Naive thymus-derived CD4-positive, alpha-beta T cell (primary cell): ENCODE measurements at regions not wholly inside any gene's neighbourhood (a gene's known extent, or its start where the extent isn't known, plus 50 kb on each side); places are given as distances from the start of the nearest gene placed in this dataset.

Experiments
- ATAC-seq: fragments of 150-1000 bp; cut with Tn5 transposase; 2 replicates; pipeline ENCODE4 v1.10.0; 2021; ENCODE audit warnings: mild to moderate bottlenecking, moderate library complexity
- CTCF ChIA-PET: fragments of 350-600 bp; sonication (Branson Sonifier 250); formaldehyde crosslinking; loops from one replicate; lab custom pipeline; 2021; ENCODE audit warnings: antibody characterized with exemption; lab: Charles Lee
- POLR2A ChIA-PET: fragments of 350-600 bp; sonication (Branson Sonifier 250); formaldehyde crosslinking; loops from one replicate; lab custom pipeline; 2021; ENCODE audit warnings: antibody characterized with exemption, inconsistent platforms; lab: Charles Lee
- DNase-seq, 9 donors: peaks; one replicate each; pipeline versions ENCODE4 v3.0.0 to v3.0.0-alpha.2; 2020 to 2022; ENCODE audit warnings: mixed read lengths in 1 of 9
- H3K27ac ChIP-seq: one replicate; pipeline ENCODE4 v1.7.0; 2013; ENCODE audit warnings: mild to moderate bottlenecking, low read depth, low read length, moderate library complexity
- H3K27me3 ChIP-seq, 2 donors: one replicate each; pipeline ENCODE4 v1.7.0; 2013; ENCODE audit warnings: low read length in 2 of 2, mild to moderate bottlenecking in 2 of 2, moderate library complexity in 2 of 2; ENCODE audit not compliant: control insufficient read depth in 2 of 2, insufficient read depth in 2 of 2
- H3K36me3 ChIP-seq, 3 experiments: 1 replicate in 2 of 3; 2 replicates in 1 of 3; pipeline ENCODE4 v1.7.0; 2013; ENCODE audit warnings: low read length in 3 of 3, mild to moderate bottlenecking in 3 of 3, moderate library complexity in 1 of 3; ENCODE audit not compliant: insufficient read depth in 3 of 3, control insufficient read depth in 2 of 3
- H3K4me1 ChIP-seq, 2 donors: one replicate each; pipeline ENCODE4 v1.7.0; 2013; ENCODE audit warnings: low read length in 2 of 2, mild to moderate bottlenecking in 2 of 2, moderate library complexity in 1 of 2; ENCODE audit not compliant: control insufficient read depth in 2 of 2, insufficient read depth in 2 of 2
- H3K4me3 ChIP-seq: 2 replicates; pipeline ENCODE4 v1.7.0; 2013; ENCODE audit warnings: mild to moderate bottlenecking, low read length
- H3K9me3 ChIP-seq, 3 experiments: 1 replicate in 2 of 3; 2 replicates in 1 of 3; pipeline ENCODE4 v1.7.0; 2013; ENCODE audit warnings: low read length in 3 of 3; ENCODE audit not compliant: control insufficient read depth in 2 of 3
- H3K27ac Mint-ChIP-seq, 9 donors: one replicate each; pipeline ENCODE4 v1.8.0; 2020 to 2022; ENCODE audit warnings: mixed read lengths in 9 of 9, mild to moderate bottlenecking in 8 of 9, moderate library complexity in 5 of 9, inconsistent platforms in 2 of 9
- H3K27me3 Mint-ChIP-seq, 5 donors: one replicate each; pipeline ENCODE4 v1.8.0; 2021 to 2022; ENCODE audit warnings: mixed read lengths in 5 of 5, mild to moderate bottlenecking in 1 of 5
- H3K36me3 Mint-ChIP-seq, 5 donors: one replicate each; pipeline ENCODE4 v1.8.0; 2020 to 2022; ENCODE audit warnings: mixed read lengths in 5 of 5, mild to moderate bottlenecking in 3 of 5, inconsistent platforms in 1 of 5
- H3K4me1 Mint-ChIP-seq, 7 donors: one replicate each; pipeline ENCODE4 v1.8.0; 2020 to 2022; ENCODE audit warnings: mixed read lengths in 7 of 7, mild to moderate bottlenecking in 3 of 7, inconsistent platforms in 1 of 7
- H3K4me3 Mint-ChIP-seq, 10 donors: one replicate each; pipeline ENCODE4 v1.8.0; 2020 to 2022; ENCODE audit warnings: mild to moderate bottlenecking in 10 of 10, mixed read lengths in 10 of 10, moderate library complexity in 6 of 10, inconsistent platforms in 2 of 10
- H3K9me3 Mint-ChIP-seq, 11 donors: one replicate each; pipeline ENCODE4 v1.8.0; 2020 to 2022; ENCODE audit warnings: mixed read lengths in 11 of 11, mild to moderate bottlenecking in 4 of 11, inconsistent platforms in 1 of 11, moderate library complexity in 1 of 11
- intact Hi-C, 2 donors: fragments of 100-400 bp; cut with micrococcal nuclease; formaldehyde crosslinking; loops; one replicate each; pipeline ENCODE4 v1.15.1; 2023

DNA sequence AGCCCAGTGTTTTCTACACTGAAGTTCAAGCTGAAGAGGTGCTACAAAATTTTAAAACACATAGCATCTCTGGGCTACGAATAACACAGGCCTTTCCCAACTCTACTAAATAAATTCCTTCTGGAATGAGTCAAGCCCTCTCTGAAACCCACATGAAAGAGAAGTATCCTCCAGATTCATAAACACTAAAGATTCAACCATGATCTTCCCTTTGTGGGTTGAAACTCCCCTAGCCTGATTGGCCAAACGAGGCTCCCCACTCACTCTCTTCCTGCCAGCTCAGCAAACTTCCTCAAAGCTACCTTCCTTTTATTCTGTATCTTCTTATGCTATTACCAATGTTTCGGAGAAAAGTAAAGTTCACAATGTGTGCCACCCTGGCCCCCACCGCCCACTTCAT, 95.4 kb downstream of the NKX6-1 start:
- H3K36me3 ChIP-seq: no peaks in the 10 kb centered on the region
- ChIA-PET POLR2A (no interaction called here), CTCF (no interaction called here)
- no peaks in the 10 kb centered on the region for H3K4me1 ChIP-seq
- H3K27ac ChIP-seq: no peak overlapping the region
- ATAC-seq (no peak), DNase-seq (no peak)
- no peaks in the 10 kb centered on the region for H3K9me3 ChIP-seq
- Mint-ChIP-seq H3K9me3 (peaks cover 0 to 7% (median 0%) of the 10 kb centered on the region in 11 donors), H3K27ac (no peak overlapping the region), H3K36me3 (no peaks in the 10 kb centered on the region), H3K4me1 (no peaks in the 10 kb centered on the region), H3K27me3 (peaks cover 0 to 24% (median 11%) of the 10 kb centered on the region in 5 donors), H3K4me3 (no peak overlapping the region)
- intact Hi-C loops: no loop called here
- no peak overlapping the region for H3K4me3 ChIP-seq
- no peaks in the 10 kb centered on the region for H3K27me3 ChIP-seq

DNA sequence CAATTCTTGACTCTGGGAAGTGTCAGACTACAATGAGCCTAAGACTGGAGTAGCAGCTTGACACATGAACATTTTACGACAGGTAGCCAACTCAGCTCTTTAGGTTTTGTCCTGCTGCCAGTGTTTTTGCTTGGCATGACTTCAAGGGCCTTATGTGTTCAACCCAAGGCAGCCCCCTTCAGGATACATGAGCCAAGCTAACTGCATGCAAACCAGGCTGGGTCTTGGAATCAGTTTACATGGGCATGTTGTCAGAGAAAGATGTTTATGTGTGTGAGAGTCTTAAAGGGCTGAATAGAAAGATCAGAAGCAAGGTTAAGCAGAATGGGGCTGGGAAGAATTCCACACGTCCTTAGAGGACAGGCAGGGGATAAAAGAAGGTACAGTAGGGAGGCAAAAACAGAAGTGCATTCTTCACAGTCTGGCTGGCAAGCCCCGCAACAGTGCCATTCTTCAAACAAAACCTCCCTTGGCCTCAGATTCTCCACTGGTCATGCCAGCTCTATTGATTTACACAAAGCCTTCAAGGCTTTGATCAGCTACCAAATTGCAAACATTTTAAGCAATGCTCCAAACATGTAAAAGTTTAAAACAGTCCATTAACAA, 97.3 kb downstream of the NKX6-1 start:
- Mint-ChIP-seq H3K9me3 (peaks cover 0 to 6% (median 0%) of the 10 kb centered on the region in 11 donors), H3K27me3 (peaks cover 0 to 25% (median 13%) of the 10 kb centered on the region in 5 donors), H3K4me3 (no peak overlapping the region), H3K4me1 (no peaks in the 10 kb centered on the region), H3K27ac (no peak overlapping the region), H3K36me3 (no peaks in the 10 kb centered on the region)
- ATAC-seq (no peak), DNase-seq (no peak)
- Histone ChIP-seq H3K4me1 (no peaks in the 10 kb centered on the region), H3K27ac (no peak overlapping the region), H3K4me3 (no peak overlapping the region), H3K36me3 (no peaks in the 10 kb centered on the region), H3K27me3 (no peaks in the 10 kb centered on the region), H3K9me3 (no peaks in the 10 kb centered on the region)
- ChIA-PET CTCF (no interaction called here), POLR2A (no interaction called here)
- intact Hi-C loops: no loop called here

DNA sequence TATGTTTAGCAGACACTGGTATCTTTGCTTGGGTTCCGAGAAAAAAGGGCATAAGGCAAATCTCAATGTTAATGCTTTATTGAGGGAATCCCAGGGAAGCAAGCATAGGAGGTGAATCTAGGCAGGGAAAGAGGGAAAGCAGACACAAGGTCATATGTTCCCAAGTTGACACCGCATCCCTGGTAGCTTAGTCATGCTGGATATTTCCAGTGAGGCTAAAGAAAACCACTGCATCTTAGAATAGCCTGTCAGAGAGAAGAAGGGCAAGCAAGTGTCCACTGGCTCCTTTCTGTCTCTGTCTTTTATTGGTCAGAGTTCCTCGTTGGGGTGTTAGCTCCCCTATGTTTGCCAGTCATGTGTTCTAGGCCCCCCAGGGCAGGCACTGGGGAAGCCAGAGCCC, 104.7 kb downstream of the NKX6-1 start:
- Histone ChIP-seq H3K4me1 (no peaks in the 10 kb centered on the region), H3K36me3 (no peaks in the 10 kb centered on the region), H3K27ac (no peak overlapping the region), H3K27me3 (no peaks in the 10 kb centered on the region), H3K9me3 (no peaks in the 10 kb centered on the region), H3K4me3 (no peak overlapping the region)
- no peak for ATAC-seq
- Mint-ChIP-seq H3K9me3 (peaks cover 0 to 5% (median 0%) of the 10 kb centered on the region in 11 donors), H3K27me3 (peaks cover 0 to 23% (median 3%) of the 10 kb centered on the region in 5 donors), H3K27ac (no peak overlapping the region), H3K36me3 (no peaks in the 10 kb centered on the region), H3K4me1 (no peaks in the 10 kb centered on the region), H3K4me3 (no peak overlapping the region)
- DNase-seq: no peak
- ChIA-PET CTCF (no interaction called here), POLR2A (no interaction called here)
- intact Hi-C loops: no loop called here

DNA sequence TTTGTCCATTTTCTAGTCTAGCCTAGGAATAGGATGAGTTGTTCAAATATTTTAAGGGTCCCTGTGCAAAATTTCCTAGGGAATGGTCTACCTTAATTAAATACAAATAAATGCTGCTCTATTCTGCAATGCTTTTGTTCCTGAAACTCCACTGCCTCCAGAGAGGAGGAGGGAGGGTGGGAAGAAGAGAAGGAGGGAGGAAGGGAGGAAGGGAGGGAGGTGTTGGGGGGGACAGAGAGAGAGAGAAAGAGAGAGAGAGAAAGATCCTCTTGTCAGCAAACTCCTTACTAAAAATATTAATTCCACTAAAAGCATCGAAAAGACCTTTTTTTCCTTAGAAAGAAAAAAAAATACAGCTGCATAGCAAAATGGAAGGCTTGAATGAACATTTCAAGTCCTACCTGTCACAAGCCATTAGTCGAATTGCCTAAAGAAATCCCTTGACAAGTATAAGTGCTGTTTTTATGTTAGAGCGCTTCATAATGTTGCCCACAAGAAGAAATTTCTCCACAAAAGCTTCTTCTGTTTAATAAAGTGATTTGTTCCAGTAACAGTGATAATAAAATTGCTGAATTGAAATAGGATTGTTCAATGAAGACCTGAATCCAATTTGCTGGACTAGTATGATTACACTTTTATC, 106.0 kb downstream of the NKX6-1 start:
- Histone ChIP-seq H3K27me3 (no peaks in the 10 kb centered on the region), H3K36me3 (no peaks in the 10 kb centered on the region), H3K4me1 (no peaks in the 10 kb centered on the region), H3K9me3 (no peaks in the 10 kb centered on the region), H3K27ac (no peak overlapping the region), H3K4me3 (no peak overlapping the region)
- no peak for ATAC-seq
- POLR2A ChIA-PET: no interaction called here
- peaks cover 0 to 28% (median 3%) of the 10 kb centered on the region in 5 donors for H3K27me3 Mint-ChIP-seq
- no peak overlapping the region for H3K27ac Mint-ChIP-seq
- intact Hi-C loops: no loop called here
- CTCF ChIA-PET: no interaction called here
- peaks cover 0 to 5% (median 0%) of the 10 kb centered on the region in 11 donors for H3K9me3 Mint-ChIP-seq
- H3K4me1 Mint-ChIP-seq: no peaks in the 10 kb centered on the region
- no peak for DNase-seq
- H3K36me3 Mint-ChIP-seq: no peaks in the 10 kb centered on the region
- H3K4me3 Mint-ChIP-seq: no peak overlapping the region

DNA sequence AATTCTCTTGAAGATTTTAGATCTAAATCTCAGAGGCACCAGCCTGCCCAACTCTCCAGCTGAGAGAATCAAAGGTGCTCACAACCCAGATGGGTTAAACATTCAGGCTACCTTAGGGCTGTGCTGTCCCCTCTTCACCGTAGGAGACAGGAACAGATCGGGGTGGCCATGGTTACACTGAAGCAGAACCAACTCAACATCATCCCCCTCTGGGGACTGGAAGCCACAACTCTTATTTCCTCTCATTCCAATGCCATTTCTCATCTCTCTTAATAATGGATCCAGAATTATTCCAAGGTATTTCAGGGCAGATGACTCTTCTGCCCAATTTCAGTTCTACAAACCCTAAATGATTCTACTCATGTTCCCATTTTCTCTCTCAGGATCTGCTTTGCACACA, 109.7 kb downstream of the NKX6-1 start:
- Histone ChIP-seq H3K27me3 (no peaks in the 10 kb centered on the region), H3K27ac (no peak overlapping the region), H3K36me3 (no peaks in the 10 kb centered on the region), H3K9me3 (no peaks in the 10 kb centered on the region), H3K4me1 (no peaks in the 10 kb centered on the region), H3K4me3 (no peak overlapping the region)
- intact Hi-C loops: no loop called here
- Mint-ChIP-seq H3K4me1 (no peaks in the 10 kb centered on the region), H3K27me3 (peaks cover 0 to 46% (median 8%) of the 10 kb centered on the region in 5 donors), H3K9me3 (peaks cover 0 to 5% (median 0%) of the 10 kb centered on the region in 11 donors), H3K4me3 (no peak overlapping the region), H3K27ac (no peak overlapping the region), H3K36me3 (no peaks in the 10 kb centered on the region)
- ChIA-PET CTCF (no interaction called here), POLR2A (no interaction called here)
- no peak for ATAC-seq
- no peak for DNase-seq

DNA sequence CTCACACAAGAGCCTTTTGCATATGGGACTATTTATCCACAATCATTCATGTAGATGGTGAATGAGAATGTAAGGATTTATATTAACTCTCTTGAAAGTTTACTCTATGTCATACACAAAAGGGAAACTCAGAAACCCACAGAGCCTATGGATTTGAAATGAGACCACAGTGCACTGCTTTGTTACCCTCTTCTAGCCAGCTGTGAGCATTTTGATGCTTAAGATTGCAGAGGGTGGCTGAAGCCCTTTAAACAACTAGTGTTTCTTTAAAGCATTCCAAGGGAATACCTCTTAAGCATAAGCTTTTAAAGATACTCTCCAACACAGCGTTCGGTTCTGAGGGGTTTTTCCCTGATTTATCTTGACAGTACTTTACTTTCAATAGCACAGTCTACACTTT, 113.9 kb downstream of the NKX6-1 start:
- no peak overlapping the region for H3K27ac Mint-ChIP-seq
- H3K4me1 ChIP-seq: no peaks in the 10 kb centered on the region
- no peak overlapping the region for H3K4me3 ChIP-seq
- H3K9me3 ChIP-seq: no peaks in the 10 kb centered on the region
- H3K4me1 Mint-ChIP-seq: no peaks in the 10 kb centered on the region
- peaks cover 0 to 44% (median 12%) of the 10 kb centered on the region in 5 donors for H3K27me3 Mint-ChIP-seq
- peaks cover 0 to 3% (median 0%) of the 10 kb centered on the region in 11 donors for H3K9me3 Mint-ChIP-seq
- intact Hi-C loops: no loop called here
- H3K27me3 ChIP-seq: no peaks in the 10 kb centered on the region
- DNase-seq: no peak
- no peak for ATAC-seq
- H3K36me3 Mint-ChIP-seq: peaks cover 0 to under 1% (median 0%) of the 10 kb centered on the region in 5 donors
- no peaks in the 10 kb centered on the region for H3K36me3 ChIP-seq
- H3K4me3 Mint-ChIP-seq: no peak overlapping the region
- CTCF ChIA-PET: no interaction called here
- POLR2A ChIA-PET: no interaction called here
- no peak overlapping the region for H3K27ac ChIP-seq

DNA sequence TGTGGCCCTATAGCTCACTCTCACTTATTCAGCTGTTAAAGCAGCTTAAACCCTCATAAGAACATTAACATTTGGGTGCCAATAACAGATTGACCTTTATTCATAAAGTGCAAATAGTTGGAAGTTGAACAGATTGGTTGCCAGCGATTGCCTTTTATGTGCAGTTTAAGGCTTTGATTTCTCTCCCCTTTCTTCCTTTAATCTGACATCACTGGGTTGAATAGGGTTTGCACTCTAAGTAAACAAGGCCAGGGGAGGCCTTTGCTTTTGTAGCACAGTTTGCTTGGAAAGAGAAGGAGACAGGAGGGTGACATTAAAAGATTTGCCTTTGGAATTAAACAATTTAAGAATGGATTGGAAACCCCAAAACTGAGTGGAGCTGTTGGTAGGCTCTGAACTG, 114.3 kb downstream of the NKX6-1 start:
- no peak overlapping the region for H3K4me3 ChIP-seq
- Mint-ChIP-seq H3K36me3 (peaks cover 0 to 3% (median 0%) of the 10 kb centered on the region in 5 donors), H3K27me3 (peaks cover 0 to 48% (median 15%) of the 10 kb centered on the region in 5 donors), H3K4me1 (no peaks in the 10 kb centered on the region), H3K4me3 (no peak overlapping the region), H3K27ac (no peak overlapping the region), H3K9me3 (peaks cover 0 to 3% (median 0%) of the 10 kb centered on the region in 11 donors)
- no peaks in the 10 kb centered on the region for H3K27me3 ChIP-seq
- no peaks in the 10 kb centered on the region for H3K9me3 ChIP-seq
- POLR2A ChIA-PET: no interaction called here
- DNase-seq (no peak), ATAC-seq (no peak)
- H3K27ac ChIP-seq: no peak overlapping the region
- H3K4me1 ChIP-seq: no peaks in the 10 kb centered on the region
- CTCF ChIA-PET: no interaction called here
- H3K36me3 ChIP-seq: no peaks in the 10 kb centered on the region
- intact Hi-C loops: no loop called here
